GM18909 (cell line): ENCODE measurements at regions not wholly inside any gene's neighbourhood (a gene's known extent, or its start where the extent isn't known, plus 50 kb on each side); places are given as distances from the start of the nearest gene placed in this dataset.

ENCODE experiments used
- ATAC-seq: cut with Tn5 transposase; IDR thresholded peaks from one replicate; pipeline ENCODE4 v1.9.1; 2021; ENCODE audit warnings: mild to moderate bottlenecking; ENCODE audit not compliant: unreplicated experiment, poor library complexity

DNA sequence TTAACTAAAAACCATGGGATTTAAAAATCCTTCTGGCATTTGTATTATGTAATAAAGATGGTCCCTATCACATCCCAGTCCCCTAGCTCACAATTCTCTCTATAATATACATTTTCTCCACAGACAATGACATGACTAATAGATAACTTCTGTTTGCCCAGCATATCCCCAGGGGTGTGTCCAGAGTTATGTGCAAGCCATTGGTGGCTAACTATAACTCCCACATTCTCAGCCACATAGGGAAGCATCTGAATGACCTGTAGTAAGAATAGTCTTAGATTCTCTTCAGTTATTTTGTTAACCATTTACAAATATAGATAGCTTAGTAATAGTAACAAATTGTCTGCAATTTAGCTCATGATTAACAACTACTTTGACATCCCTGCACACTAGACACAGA is 52.2 kb upstream of the RBSN start:
- peak; percentile 70 for ATAC-seq

DNA sequence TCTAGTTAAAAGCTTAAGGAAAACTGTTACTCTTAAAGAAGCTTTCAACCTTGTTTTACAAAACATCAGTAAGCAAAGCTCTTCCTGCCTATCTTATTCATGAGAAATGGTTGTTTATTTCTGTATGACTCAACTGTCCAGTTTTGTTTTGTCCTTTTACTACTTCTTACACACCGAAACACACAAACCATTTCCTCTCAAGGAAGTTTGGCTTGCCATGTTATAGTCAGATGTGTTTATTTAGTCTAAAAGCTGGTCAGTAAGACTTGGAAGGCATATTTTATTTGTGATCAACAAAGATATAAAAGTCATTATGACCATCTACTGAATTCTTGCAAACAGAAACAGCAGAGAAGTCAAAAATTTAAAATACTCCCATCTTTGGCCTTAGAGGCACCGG is 53.2 kb upstream of the RBSN start:
- no peak for ATAC-seq

DNA sequence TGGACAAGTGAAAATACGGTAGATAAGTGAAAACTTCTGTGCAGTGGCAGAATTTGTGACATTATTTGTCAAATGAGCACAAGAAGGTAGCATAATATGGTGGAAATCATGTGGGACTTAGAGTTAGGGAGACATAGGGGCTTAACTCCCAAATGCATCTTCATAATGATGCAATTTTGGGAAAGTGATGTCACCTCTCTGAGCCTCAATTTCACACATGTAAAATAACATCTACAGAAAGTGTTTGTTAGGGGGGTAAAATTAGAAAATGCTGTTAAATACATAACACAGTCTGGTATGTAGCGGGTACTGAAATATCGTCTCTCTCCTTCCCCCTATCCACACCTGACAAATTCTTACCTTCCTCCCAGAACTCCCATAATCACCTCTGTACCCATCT is 52.9 kb upstream of the CAPN7 start:
- ATAC-seq = no peak

- no peak for ATAC-seq
Observed at GRCh38 chr3:15154326-15154725, 51.7 kb upstream of the CAPN7 start.

DNA sequence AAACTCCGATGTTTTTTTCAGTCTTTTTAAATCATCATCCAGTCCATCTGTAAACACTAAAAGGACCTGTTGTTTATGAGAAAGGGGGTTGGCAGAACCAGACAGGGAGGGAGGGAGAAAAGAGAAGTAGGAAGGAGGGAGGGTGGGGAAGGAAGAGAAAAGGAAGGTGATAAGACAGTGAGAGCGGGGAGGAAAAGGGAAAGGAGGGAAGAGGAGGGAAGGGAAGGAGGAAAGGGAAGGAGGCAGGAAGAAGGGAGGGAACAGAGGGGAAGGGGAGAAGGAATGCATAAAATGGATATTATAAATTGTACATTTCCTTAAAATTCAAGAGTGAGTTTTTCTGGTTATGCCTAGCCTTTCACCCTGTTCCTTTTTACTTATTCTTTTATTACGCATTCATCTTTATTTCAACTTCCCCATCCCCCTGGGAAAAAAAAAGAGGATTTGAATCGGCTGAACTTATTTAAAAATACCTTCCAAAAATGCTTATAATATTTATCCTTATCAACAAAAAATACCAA is 50.1 kb upstream of the CAPN7 start:
- no peak for ATAC-seq
